PC-3 (cell line): ENCODE measurements at regions not wholly inside any gene's neighbourhood (a gene's known extent, or its start where the extent isn't known, plus 50 kb on each side); places are given as distances from the start of the nearest gene placed in this dataset.
"Not testable (repeated sequence)": the region's sequence is repeated elsewhere in the genome, so short reads cannot be mapped to it uniquely, and the experiment has no call there.

Experiments
- ATAC-seq: fragments of 200-7000 bp; cut with Tn5 transposase; 2 replicates; pipeline ENCODE4 v1.9.1; 2020; ENCODE audit warnings: mild to moderate bottlenecking, moderate library complexity
- BruUV-seq: library from RNA; stranded (reverse); fragments of 400-500 nt; replicated peaks from 2 replicates; lab custom pipeline; 2021; lab: Mats Ljungman, UMichigan
- CTCF ChIA-PET: fragments of 300-600 bp; sonication (Branson Sonifier 250); formaldehyde crosslinking; loops from one replicate; lab custom pipeline; 2022; ENCODE audit warnings: antibody characterized with exemption; lab: Charles Lee
- POLR2A ChIA-PET: fragments of 300-600 bp; sonication (Branson Sonifier 250); formaldehyde crosslinking; loops from one replicate; lab custom pipeline; 2022; ENCODE audit warnings: antibody characterized with exemption; ENCODE audit not compliant: unreplicated experiment; lab: Charles Lee
- DNase-seq: peaks from one replicate; pipeline ENCODE4 v3.0.0-alpha.2; 2015
- H2AFZ ChIP-seq: fragments of 300-600 bp; sonication (generic); 2 replicates; pipeline ENCODE4 v1.6.0; 2016; ENCODE audit warnings: antibody characterized with exemption, low read length
- H3F3A ChIP-seq: fragments of 300-600 bp; sonication (generic); one replicate; pipeline ENCODE4 v1.6.0; 2017; ENCODE audit warnings: antibody characterized with exemption, low read length, control low read depth, mild to moderate bottlenecking; ENCODE audit not compliant: unreplicated experiment
- H3K27ac ChIP-seq: fragments of 300-600 bp; sonication (generic); 2 replicates; pipeline ENCODE4 v1.5.1; 2016; ENCODE audit warnings: mild to moderate bottlenecking, low read length
- H3K27me3 ChIP-seq: fragments of 300-600 bp; sonication (generic); 2 replicates; pipeline ENCODE4 v1.6.1; 2016; ENCODE audit warnings: low read length, mixed read lengths
- H3K36me3 ChIP-seq: fragments of 300-600 bp; sonication (generic); 2 replicates; pipeline ENCODE4 v1.6.1; 2016; ENCODE audit warnings: low read depth, mixed run types, low read length, mixed read lengths
- H3K4me1 ChIP-seq: fragments of 300-600 bp; sonication (generic); 2 replicates; pipeline ENCODE4 v1.5.1; 2016; ENCODE audit warnings: low read length; ENCODE audit not compliant: insufficient read depth
- H3K4me2 ChIP-seq: fragments of 300-600 bp; sonication (generic); 2 replicates; pipeline ENCODE4 v1.6.0; 2016; ENCODE audit warnings: low read length
- H3K4me3 ChIP-seq: fragments of 300-600 bp; sonication (generic); 2 replicates; pipeline ENCODE4 v1.5.1; 2016; ENCODE audit warnings: mild to moderate bottlenecking, low read length, mixed read lengths
- H3K79me2 ChIP-seq: fragments of 300-600 bp; sonication (generic); 2 replicates; pipeline ENCODE4 v1.6.1; 2017; ENCODE audit warnings: low read length, mixed read lengths
- H3K9ac ChIP-seq: fragments of 300-600 bp; sonication (generic); 2 replicates; pipeline ENCODE4 v1.6.0; 2016; ENCODE audit warnings: mild to moderate bottlenecking, low read length
- H3K9me2 ChIP-seq: fragments of 300-600 bp; sonication (generic); replicated peaks from 2 replicates; pipeline ENCODE4 v1.6.1; 2016; ENCODE audit warnings: mixed run types, low read length, mixed read lengths
- H3K9me3 ChIP-seq: fragments of 300-600 bp; sonication (generic); 2 replicates; pipeline ENCODE4 v1.6.1; 2016; ENCODE audit warnings: low read length, mixed read lengths
- H4K20me1 ChIP-seq: fragments of 300-600 bp; sonication (generic); 2 replicates; pipeline ENCODE4 v1.6.1; 2016; ENCODE audit warnings: low read length, mixed read lengths
- EZH2 ChIP-seq: fragments of 300-600 bp; sonication (generic); IDR thresholded peaks from one replicate; pipeline ENCODE4 v1.6.1; 2017; ENCODE audit warnings: antibody characterized with exemption, mild to moderate bottlenecking, low read length; ENCODE audit not compliant: unreplicated experiment
- EZH2phosphoT487 ChIP-seq: fragments of 300-600 bp; sonication (generic); IDR thresholded peaks from 2 replicates; pipeline ENCODE4 v1.6.1; 2018; ENCODE audit warnings: mild to moderate bottlenecking, antibody characterized with exemption, low read length, borderline replicate concordance
- intact Hi-C: fragments of 100-400 bp; cut with micrococcal nuclease; formaldehyde crosslinking; loops from 2 replicates; pipeline ENCODE4 v1.9.0; 2023
- TF ChIP-seq, protein P1 (sequence below): fragments of 300-600 bp; sonication (generic); conservative IDR thresholded peaks from 2 replicates; pipeline ENCODE4 v1.5.1; 2017; ENCODE audit warnings: antibody characterized with exemption, low read depth, mild to moderate bottlenecking, low read length

DNA sequence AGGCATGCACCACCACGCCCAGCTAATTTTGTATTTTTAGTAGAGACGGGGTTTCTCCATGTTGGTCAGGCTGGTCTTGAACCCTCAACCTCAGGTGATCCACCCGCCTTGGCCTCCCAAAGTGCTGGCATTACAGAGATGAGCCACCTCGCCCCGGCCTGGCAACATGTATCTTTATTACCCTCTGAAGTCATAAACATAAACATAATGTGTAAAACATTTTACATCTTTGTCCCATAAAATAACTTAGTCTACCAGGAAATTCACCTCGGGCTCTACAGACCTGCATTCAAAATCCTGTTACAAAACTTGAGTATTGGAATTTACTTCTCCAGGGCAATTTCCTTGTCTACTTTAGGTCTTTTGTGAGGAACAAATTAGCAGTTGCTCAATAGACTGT is 68.1 kb upstream of the DUSP21 start:
- intact Hi-C loops: no loop called here
- no TSS peak for BruUV-seq
- no peak for ATAC-seq

GRCh38 chrX:44774066-44774465 is 69.8 kb upstream of the DUSP21 start:
- H3K27ac ChIP-seq, H3K4me1 ChIP-seq, H3K9me3 ChIP-seq, ATAC-seq, BruUV-seq, H3K4me3 ChIP-seq, DNase-seq, H2AFZ ChIP-seq, H3K4me2 ChIP-seq, H3K79me2 ChIP-seq, H4K20me1 ChIP-seq, H3K9me2 ChIP-seq, H3K36me3 ChIP-seq, POLR2A ChIA-PET, intact Hi-C loops, H3F3A ChIP-seq, H3K27me3 ChIP-seq, H3K9ac ChIP-seq: not testable (repeated sequence)
- CTCF ChIA-PET: interaction anchor here (0.5 kb wide), 1 partner anchor 97 kb away, joined by 7 read pairs; no protein-coding TSS in a partner anchor

More for the DNA sequence above, 68.1 kb upstream of the DUSP21 start:
- ChIA-PET CTCF (no interaction called here), POLR2A (no interaction called here)
- Histone ChIP-seq H3K4me1 (no peaks in the 10 kb centered on the region), H2AFZ (no peak overlapping the region), H3K27me3 (no peaks in the 10 kb centered on the region), H3K9me3 (no peaks in the 10 kb centered on the region), H3K79me2 (no peaks in the 10 kb centered on the region), H3K27ac (no peak overlapping the region), H3K9ac (no peak overlapping the region), H3K4me3 (no peak overlapping the region), H3K9me2 (no peaks in the 10 kb centered on the region), H3K36me3 (no peaks in the 10 kb centered on the region), H3K4me2 (no peak overlapping the region), H4K20me1 (no peaks in the 10 kb centered on the region), H3F3A (no peaks in the 10 kb centered on the region)
- no peak for TF ChIP-seq EZH2
- TF ChIP-seq EZH2phosphoT487: no peak
- DNase-seq: no peak

DNA sequence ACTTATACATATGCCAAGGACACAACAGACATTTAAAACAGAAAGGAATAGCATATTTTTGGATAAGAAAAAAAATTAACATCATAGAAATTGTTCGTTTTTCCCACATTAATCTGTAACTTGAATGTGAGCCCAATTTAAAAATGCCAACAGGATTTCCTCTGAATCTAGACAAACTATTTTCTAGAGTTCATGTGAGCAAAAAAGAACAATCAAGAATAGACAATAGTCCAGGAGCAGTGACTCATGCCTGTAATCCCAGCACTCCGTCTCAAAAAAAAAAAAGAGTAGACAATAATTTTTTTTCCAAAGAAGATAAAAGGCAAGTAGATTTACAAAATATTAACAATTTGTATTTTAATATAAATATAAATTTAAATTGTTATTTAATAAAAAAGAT is 73.7 kb upstream of the DUSP21 start:
- no peaks in the 10 kb centered on the region for H3K4me1 ChIP-seq
- ChIA-PET POLR2A (no interaction called here), CTCF (no interaction called here)
- no peaks in the 10 kb centered on the region for H3K79me2 ChIP-seq
- no peak overlapping the region for H3K4me2 ChIP-seq
- H3K36me3 ChIP-seq: no peaks in the 10 kb centered on the region
- no peaks in the 10 kb centered on the region for H3K9me3 ChIP-seq
- ATAC-seq (no peak), DNase-seq (no peak)
- H4K20me1 ChIP-seq: no peaks in the 10 kb centered on the region
- BruUV-seq: no TSS peak
- no peak overlapping the region for H3K27ac ChIP-seq
- H3F3A ChIP-seq: no peaks in the 10 kb centered on the region
- no peaks in the 10 kb centered on the region for H3K27me3 ChIP-seq
- TF ChIP-seq EZH2phosphoT487 (no peak), EZH2 (no peak)
- TF ChIP-seq, protein P1, sequence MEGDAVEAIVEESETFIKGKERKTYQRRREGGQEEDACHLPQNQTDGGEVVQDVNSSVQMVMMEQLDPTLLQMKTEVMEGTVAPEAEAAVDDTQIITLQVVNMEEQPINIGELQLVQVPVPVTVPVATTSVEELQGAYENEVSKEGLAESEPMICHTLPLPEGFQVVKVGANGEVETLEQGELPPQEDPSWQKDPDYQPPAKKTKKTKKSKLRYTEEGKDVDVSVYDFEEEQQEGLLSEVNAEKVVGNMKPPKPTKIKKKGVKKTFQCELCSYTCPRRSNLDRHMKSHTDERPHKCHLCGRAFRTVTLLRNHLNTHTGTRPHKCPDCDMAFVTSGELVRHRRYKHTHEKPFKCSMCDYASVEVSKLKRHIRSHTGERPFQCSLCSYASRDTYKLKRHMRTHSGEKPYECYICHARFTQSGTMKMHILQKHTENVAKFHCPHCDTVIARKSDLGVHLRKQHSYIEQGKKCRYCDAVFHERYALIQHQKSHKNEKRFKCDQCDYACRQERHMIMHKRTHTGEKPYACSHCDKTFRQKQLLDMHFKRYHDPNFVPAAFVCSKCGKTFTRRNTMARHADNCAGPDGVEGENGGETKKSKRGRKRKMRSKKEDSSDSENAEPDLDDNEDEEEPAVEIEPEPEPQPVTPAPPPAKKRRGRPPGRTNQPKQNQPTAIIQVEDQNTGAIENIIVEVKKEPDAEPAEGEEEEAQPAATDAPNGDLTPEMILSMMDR: no peak
- no peak overlapping the region for H2AFZ ChIP-seq
- no peak overlapping the region for H3K9ac ChIP-seq
- no peak overlapping the region for H3K4me3 ChIP-seq
- no peaks in the 10 kb centered on the region for H3K9me2 ChIP-seq
- intact Hi-C loops: no loop called here

DNA sequence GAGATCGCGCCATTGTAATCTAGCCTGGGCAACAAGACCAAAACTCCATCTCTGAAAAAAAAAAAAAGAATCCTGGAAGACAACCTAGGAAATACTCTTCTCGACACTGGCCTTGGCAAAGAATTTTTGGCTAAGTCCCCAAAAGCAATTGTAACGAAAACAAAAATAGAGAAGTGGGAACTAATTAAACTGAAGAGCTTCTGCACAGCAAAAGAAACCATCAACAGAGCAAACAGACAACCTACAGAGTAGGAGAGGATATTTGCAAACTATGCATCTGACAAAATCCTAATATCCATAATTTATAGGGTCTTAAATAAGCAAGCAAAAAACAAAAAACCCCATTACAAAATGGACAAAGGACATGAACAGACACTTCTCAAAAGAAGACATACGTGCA is 76.5 kb upstream of the DUSP21 start:
- no peak for DNase-seq
- BruUV-seq: no TSS peak
- H3K4me2 ChIP-seq: no peak overlapping the region
- no peaks in the 10 kb centered on the region for H3K36me3 ChIP-seq
- H3K79me2 ChIP-seq: no peaks in the 10 kb centered on the region
- no peaks in the 10 kb centered on the region for H3K9me3 ChIP-seq
- H3K9ac ChIP-seq: no peak overlapping the region
- no peak for TF ChIP-seq EZH2
- TF ChIP-seq, protein P1: no peak
- H3K4me1 ChIP-seq: no peaks in the 10 kb centered on the region
- no peaks in the 10 kb centered on the region for H3K9me2 ChIP-seq
- no peak overlapping the region for H2AFZ ChIP-seq
- H3K4me3 ChIP-seq: no peak overlapping the region
- intact Hi-C loops: no loop called here
- H4K20me1 ChIP-seq: no peaks in the 10 kb centered on the region
- no peak overlapping the region for H3K27ac ChIP-seq
- no peak for ATAC-seq
- H3K27me3 ChIP-seq: no peaks in the 10 kb centered on the region
- CTCF ChIA-PET: no interaction called here
- no peaks in the 10 kb centered on the region for H3F3A ChIP-seq
- POLR2A ChIA-PET: no interaction called here
